GM12891 (cell line): ENCODE measurements at regions not wholly inside any gene's neighbourhood (a gene's known extent, or its start where the extent isn't known, plus 50 kb on each side); places are given as distances from the start of the nearest gene placed in this dataset.

Source experiments
- SPI1 ChIP-seq: IDR thresholded peaks from 2 replicates; pipeline ENCODE4 v1.6.1; 2011; ENCODE audit warnings: low read depth, low read length, control low read depth
- TAF1 ChIP-seq: IDR thresholded peaks from 2 replicates; pipeline ENCODE4 v1.6.1; 2011; ENCODE audit warnings: low read depth, low read length, control low read depth

DNA sequence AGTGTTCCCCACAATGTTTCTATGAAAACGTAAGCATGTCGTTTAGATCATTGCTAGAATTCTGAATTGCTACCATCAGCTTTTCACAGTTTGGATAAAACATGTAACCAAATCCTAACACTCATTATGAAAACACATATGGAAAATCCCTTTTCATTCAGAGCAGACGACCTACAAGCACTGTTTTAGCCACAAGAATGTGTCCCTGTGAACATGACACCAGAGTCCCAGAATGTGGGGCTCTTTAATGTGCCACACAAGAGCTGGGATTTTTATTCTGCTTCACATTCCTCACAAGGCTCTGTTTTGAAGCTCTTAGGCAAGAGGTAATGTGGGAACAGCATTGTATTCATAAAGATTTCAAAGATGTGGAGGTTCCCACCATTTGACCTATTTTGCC lies 141.1 kb upstream of the CITED2 start:
- TF ChIP-seq SPI1 (no peak), TAF1 (no peak)
